HL-60 (cell line): ENCODE measurements at regions not wholly inside any gene's neighbourhood (a gene's known extent, or its start where the extent isn't known, plus 50 kb on each side); places are given as distances from the start of the nearest gene placed in this dataset.

ENCODE experiments used
- DNase-seq, 2 experiments: peaks; one replicate each; pipeline ENCODE4 v3.0.0-alpha.2; 2010 to 2020; ENCODE audit warnings: low read depth in 1 of 2, low spot score in 1 of 2
- H3K27ac ChIP-seq: fragments of 250-450 bp; sonication (Bioruptor Pico); replicated peaks from 2 replicates; pipeline ENCODE4 v1.5.1; 2020; ENCODE audit warnings: mild to moderate bottlenecking, moderate library complexity
- H3K27me3 ChIP-seq: fragments of 250-450 bp; sonication (Bioruptor Pico); 2 replicates; pipeline ENCODE4 v1.5.1; 2021; ENCODE audit warnings: mild to moderate bottlenecking, moderate library complexity; ENCODE audit not compliant: insufficient read depth, poor library complexity, severe bottlenecking
- H3K4me3 ChIP-seq: replicated peaks from 2 replicates; pipeline ENCODE4 v1.5.1; 2011; ENCODE audit warnings: mild to moderate bottlenecking, control low read depth, low read length; ENCODE audit not compliant: insufficient read depth
- GABPA ChIP-seq: IDR thresholded peaks from 2 replicates; pipeline ENCODE4 v1.6.1; 2012; ENCODE audit warnings: low read depth
- POLR2AphosphoS5 ChIP-seq: IDR thresholded peaks from 2 replicates; pipeline ENCODE4 v1.6.1; 2012; ENCODE audit warnings: low read depth
- SPI1 ChIP-seq: IDR thresholded peaks from 2 replicates; pipeline ENCODE4 v1.6.1; 2012; ENCODE audit warnings: low read depth, mild to moderate bottlenecking, borderline replicate concordance
- TF ChIP-seq, protein P1 (sequence below): IDR thresholded peaks from one replicate; pipeline ENCODE4 v1.5.1; 2011; ENCODE audit warnings: low read length, control low read depth, inconsistent platforms; ENCODE audit not compliant: insufficient read depth
- TF ChIP-seq, protein P2 (sequence below): IDR thresholded peaks from 2 replicates; pipeline ENCODE4 v1.6.1; 2012; ENCODE audit warnings: low read depth; ENCODE audit not compliant: insufficient replicate concordance

DNA sequence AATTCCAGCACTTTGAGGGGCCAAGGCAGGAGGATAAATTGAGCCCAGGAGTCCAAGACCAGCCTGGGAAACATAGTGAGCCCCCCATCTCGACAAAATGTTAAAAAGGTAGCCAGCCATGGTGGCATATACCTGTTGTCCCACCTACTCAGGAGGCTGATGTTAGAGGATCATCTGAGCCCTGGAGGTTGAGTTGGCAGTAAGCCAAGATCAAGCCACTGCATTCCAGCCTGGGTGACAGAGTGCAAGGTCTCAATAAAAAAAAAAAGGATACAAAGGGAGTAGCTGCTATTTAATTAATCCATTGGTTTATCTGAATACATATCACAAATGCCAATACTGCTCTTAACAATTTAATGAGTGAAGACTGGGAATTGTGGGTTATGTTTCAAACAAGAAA is 327.8 kb downstream of the CPS1 start:
- TF ChIP-seq SPI1 = no peak
- TF ChIP-seq, protein P1, sequence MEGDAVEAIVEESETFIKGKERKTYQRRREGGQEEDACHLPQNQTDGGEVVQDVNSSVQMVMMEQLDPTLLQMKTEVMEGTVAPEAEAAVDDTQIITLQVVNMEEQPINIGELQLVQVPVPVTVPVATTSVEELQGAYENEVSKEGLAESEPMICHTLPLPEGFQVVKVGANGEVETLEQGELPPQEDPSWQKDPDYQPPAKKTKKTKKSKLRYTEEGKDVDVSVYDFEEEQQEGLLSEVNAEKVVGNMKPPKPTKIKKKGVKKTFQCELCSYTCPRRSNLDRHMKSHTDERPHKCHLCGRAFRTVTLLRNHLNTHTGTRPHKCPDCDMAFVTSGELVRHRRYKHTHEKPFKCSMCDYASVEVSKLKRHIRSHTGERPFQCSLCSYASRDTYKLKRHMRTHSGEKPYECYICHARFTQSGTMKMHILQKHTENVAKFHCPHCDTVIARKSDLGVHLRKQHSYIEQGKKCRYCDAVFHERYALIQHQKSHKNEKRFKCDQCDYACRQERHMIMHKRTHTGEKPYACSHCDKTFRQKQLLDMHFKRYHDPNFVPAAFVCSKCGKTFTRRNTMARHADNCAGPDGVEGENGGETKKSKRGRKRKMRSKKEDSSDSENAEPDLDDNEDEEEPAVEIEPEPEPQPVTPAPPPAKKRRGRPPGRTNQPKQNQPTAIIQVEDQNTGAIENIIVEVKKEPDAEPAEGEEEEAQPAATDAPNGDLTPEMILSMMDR = no peak
- no peak for TF ChIP-seq GABPA
- TF ChIP-seq POLR2AphosphoS5 = no peak
- TF ChIP-seq, protein P2, sequence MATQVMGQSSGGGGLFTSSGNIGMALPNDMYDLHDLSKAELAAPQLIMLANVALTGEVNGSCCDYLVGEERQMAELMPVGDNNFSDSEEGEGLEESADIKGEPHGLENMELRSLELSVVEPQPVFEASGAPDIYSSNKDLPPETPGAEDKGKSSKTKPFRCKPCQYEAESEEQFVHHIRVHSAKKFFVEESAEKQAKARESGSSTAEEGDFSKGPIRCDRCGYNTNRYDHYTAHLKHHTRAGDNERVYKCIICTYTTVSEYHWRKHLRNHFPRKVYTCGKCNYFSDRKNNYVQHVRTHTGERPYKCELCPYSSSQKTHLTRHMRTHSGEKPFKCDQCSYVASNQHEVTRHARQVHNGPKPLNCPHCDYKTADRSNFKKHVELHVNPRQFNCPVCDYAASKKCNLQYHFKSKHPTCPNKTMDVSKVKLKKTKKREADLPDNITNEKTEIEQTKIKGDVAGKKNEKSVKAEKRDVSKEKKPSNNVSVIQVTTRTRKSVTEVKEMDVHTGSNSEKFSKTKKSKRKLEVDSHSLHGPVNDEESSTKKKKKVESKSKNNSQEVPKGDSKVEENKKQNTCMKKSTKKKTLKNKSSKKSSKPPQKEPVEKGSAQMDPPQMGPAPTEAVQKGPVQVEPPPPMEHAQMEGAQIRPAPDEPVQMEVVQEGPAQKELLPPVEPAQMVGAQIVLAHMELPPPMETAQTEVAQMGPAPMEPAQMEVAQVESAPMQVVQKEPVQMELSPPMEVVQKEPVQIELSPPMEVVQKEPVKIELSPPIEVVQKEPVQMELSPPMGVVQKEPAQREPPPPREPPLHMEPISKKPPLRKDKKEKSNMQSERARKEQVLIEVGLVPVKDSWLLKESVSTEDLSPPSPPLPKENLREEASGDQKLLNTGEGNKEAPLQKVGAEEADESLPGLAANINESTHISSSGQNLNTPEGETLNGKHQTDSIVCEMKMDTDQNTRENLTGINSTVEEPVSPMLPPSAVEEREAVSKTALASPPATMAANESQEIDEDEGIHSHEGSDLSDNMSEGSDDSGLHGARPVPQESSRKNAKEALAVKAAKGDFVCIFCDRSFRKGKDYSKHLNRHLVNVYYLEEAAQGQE = no peak
- H3K27ac ChIP-seq = no peak overlapping the region
- no peak for DNase-seq
- H3K4me3 ChIP-seq = no peak overlapping the region
- H3K27me3 ChIP-seq = no peaks in the 10 kb centered on the region

DNA sequence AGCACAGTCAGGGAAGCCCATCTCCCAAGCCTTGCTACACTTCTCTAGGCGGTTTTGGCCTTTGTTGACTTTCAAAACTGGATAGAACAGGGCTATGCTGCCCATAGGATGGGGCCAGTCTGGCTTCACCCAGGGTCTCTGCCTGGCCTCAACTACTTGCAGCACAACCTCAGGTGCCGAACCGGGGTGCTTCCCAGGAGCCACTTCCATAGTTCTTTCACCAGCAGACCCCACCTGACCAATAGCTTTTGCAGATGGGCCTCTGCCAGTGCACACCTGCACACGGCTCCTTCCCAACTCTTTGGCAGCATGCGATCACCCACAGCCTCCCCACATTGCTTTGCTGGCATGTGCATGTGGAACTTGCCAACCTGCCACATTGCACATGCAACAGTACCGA is 331.6 kb downstream of the CPS1 start:
- Histone ChIP-seq H3K4me3 (no peak overlapping the region), H3K27me3 (no peaks in the 10 kb centered on the region), H3K27ac (no peak overlapping the region)
- TF ChIP-seq, protein P2 = no peak
- TF ChIP-seq SPI1 (no peak), GABPA (no peak), POLR2AphosphoS5 (no peak)
- TF ChIP-seq, protein P1 = no peak
- DNase-seq = no peak

DNA sequence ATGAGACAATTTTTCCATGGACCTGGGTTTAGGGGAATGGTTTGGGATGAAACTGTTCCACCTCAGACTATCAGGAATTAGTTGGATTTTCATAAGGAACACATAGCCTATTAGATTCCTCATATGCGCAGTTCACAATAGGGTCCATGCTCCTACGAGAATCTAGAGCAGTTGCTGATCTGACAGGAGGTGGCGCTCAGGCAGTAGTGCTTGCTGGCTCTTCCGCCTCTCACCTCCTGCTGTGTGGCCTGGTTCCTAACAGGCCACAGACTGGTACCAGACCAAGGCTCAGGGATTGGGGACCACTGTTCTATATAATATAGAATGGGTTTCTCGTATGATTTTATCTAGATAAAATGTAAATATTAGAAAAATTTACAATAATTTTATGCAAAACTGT is 338.7 kb downstream of the CPS1 start:
- Histone ChIP-seq H3K27ac (no peak overlapping the region), H3K27me3 (no peaks in the 10 kb centered on the region), H3K4me3 (no peak overlapping the region)
- no peak for DNase-seq
- TF ChIP-seq, protein P1 = no peak
- TF ChIP-seq GABPA (no peak), POLR2AphosphoS5 (no peak), SPI1 (no peak)
- TF ChIP-seq, protein P2 = no peak
